Lower leg skin (tissue), 3 donors: ENCODE measurements at regions not wholly inside any gene's neighbourhood (a gene's known extent, or its start where the extent isn't known, plus 50 kb on each side); places are given as distances from the start of the nearest gene placed in this dataset.

Experiments
- POLR2A ChIP-seq, 2 donors: fragments of 450-650 bp; IDR thresholded peaks; one replicate each; pipeline ENCODE4 v1.6.1; 2016 to 2017; ENCODE audit warnings: antibody characterized with exemption in 2 of 2, mild to moderate bottlenecking in 1 of 2, moderate library complexity in 1 of 2
- TF ChIP-seq, protein P1 (sequence below), 3 donors: fragments of 450-650 bp; IDR thresholded peaks; one replicate each; pipeline ENCODE4 v1.5.1; 2016; ENCODE audit warnings: antibody characterized with exemption in 3 of 3, mild to moderate bottlenecking in 3 of 3, moderate library complexity in 2 of 3

DNA sequence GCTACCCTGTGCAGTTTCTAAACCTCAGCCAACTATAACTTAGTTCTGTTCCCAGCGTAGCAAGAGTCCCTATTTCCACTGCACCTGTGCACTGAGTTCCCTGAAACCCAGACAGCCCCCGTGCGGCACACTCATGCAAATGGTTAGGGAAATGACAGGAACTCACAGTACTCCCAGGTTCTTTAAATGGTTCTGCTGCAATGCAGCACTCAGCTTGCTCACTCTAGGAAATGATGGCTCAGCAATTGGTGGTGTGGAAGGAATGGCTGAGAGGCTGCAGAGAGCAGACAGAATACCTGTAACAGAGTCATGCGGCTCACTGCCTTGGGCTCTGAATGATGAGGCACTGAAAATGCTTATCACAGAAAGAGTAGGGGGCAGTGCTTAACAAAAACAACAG lies 143.0 kb downstream of the RAD51AP2 start:
- TF ChIP-seq, protein P1, sequence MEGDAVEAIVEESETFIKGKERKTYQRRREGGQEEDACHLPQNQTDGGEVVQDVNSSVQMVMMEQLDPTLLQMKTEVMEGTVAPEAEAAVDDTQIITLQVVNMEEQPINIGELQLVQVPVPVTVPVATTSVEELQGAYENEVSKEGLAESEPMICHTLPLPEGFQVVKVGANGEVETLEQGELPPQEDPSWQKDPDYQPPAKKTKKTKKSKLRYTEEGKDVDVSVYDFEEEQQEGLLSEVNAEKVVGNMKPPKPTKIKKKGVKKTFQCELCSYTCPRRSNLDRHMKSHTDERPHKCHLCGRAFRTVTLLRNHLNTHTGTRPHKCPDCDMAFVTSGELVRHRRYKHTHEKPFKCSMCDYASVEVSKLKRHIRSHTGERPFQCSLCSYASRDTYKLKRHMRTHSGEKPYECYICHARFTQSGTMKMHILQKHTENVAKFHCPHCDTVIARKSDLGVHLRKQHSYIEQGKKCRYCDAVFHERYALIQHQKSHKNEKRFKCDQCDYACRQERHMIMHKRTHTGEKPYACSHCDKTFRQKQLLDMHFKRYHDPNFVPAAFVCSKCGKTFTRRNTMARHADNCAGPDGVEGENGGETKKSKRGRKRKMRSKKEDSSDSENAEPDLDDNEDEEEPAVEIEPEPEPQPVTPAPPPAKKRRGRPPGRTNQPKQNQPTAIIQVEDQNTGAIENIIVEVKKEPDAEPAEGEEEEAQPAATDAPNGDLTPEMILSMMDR (IDR thresholded peaks at IDR 0.05) = no peak
- TF ChIP-seq POLR2A (IDR thresholded peaks at IDR 0.05) = no peak
